COLO668 (cell line): ENCODE measurements at regions not wholly inside any gene's neighbourhood (a gene's known extent, or its start where the extent isn't known, plus 50 kb on each side); places are given as distances from the start of the nearest gene placed in this dataset.

Experiments used
- DNase-seq: peaks from one replicate; lab custom pipeline; 2025; ENCODE audit not compliant: unreplicated experiment; lab: John Stamatoyannopoulos, UW

DNA sequence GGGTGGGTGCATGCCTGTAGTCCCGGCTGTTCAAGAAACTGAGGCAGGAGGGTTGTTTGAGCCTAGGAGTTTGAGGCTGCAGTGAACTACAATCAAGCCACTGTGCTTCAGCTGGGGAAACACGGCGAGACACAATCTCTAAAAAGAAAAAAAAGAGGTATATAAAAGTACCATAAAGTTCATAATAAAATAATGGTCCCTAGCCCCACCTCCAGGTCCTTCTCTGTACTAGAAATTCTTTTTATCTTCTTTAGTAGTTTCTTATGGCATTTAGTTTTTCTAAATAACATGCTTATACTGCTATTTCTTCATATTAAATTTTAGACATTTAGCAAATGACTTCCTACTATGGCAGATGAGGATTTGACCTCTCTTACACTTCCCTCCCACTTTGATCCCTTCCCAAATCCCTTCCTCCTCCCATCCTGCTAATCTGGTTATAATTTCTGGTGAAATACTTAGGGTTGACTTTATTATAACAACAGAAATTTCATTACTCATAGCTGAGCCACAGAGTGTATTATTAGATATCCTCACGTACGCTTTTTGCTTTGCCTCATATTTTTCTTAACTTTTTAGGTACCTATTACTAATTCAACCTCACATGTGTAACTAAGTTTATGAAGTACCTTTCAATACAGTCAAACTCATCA is 94.7 kb downstream of the SLC41A2 start:
- DNase-seq, result no peak

DNA sequence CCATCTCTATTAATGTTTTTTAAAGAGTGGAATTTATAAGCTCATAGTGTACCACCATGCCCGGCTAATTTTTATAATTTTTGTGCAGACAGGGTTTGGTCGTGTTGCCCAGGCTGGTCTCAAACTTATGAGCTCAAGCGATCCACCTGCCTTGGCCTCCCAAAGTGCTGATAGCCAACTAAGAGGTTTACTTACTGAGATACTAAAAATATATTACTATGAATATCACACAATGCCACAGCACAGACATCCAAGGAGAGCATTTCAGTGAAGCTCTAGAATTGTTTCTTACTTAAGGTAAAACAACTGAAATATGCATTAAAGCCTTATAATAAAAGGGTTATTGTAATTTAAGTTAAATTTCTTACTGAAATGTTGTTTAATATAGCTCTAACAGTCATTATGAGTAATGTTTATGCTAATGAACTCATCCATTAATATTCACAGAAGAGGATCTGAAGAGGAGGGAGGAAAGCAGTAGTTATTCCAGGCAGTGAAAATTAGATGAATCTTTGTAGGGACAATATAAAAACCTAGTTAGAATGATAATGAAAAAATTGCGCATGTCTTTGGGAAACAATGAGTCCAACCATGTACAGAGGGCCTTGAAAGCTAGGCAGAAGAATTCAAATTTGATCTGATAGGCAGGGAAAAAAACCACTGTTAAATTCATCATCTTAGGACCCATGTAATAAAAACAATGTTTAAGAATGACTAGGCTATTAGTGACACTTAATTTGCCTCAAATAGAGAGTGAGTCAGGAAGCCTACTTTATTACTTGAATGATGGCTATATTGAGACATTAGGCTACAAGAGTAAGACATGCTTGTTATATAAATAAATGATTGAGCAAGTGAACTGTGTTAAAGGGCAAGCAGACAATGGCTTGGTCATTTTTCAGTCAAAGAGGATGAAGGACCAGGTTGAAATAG is 99.2 kb downstream of the SLC41A2 start:
- DNase-seq, result no peak

DNA sequence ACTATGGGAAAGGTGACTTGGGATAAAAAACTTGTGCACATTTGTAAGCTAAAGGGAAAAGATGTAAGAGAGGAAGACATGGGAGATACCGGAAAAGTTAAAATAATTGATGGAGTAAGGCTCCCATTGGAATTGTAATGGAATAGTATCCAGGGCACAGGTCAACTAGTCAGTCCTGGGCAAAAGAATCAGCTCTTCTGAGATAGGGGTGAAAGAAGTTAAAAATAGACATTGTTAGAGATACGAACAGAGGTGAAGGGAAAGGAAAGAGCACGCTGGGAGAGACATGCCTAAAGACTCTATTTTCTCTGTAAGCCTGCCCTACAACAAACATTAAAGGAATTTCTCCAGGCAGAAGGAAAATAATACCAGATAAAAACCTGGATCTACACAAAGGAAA is 101.6 kb downstream of the SLC41A2 start:
- no peak for DNase-seq

DNA sequence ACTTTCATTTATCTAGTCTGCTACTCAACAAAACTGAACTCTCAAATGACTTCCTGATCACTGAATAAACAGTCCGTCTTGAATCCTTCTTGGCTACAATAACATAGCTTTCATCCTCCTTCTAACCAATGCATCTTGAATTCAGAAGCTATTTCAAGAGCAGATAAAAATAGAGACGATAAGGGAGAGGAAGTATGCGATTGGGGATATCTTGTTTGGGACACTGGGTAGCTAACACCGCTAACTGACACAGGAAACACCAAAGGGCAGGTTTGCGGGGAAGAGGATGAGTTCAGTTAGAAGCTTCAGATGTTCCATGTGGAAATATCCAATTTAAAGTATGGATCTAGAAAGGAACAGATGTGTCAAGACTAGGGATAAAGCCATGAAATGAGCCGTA is 102.5 kb downstream of the SLC41A2 start:
- DNase-seq, result no peak

DNA sequence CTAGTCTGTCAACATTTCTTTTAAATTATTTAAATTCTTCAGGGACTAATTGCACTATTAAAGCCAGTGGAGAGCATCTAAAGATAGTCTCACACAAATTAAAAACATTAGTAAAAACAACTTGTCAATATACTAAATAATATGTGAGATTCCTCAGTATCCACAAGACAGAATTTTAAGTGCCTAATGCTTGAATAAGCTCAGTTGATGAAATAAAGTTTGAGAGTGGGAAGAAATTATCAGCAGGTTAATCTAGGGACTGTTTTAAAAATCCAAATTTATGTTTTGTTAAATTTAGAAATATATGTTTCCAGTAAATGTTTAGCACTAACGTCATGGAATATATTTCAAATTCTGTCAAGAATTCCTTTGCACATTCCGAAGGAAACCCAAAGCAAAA is 105.2 kb downstream of the SLC41A2 start:
- no peak for DNase-seq

DNA sequence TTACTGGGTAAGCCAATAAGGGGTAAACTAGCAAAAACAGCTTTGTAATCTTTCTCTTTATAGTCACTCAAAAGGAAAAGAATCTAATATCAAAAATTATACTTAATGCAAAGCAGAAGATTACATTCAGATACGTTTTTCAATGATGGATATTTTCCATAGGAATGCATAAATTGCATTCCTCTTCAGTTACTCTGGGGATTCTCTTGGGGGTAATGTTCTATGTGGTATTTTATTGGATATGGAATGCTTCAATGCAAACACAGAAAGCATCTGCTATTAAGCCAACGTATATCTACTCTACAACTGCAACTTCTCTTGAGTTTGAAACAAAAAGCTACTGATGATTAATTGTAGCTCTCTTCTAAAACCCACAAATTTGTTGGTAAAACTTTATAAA is 106.0 kb downstream of the SLC41A2 start:
- DNase-seq, result no peak

DNA sequence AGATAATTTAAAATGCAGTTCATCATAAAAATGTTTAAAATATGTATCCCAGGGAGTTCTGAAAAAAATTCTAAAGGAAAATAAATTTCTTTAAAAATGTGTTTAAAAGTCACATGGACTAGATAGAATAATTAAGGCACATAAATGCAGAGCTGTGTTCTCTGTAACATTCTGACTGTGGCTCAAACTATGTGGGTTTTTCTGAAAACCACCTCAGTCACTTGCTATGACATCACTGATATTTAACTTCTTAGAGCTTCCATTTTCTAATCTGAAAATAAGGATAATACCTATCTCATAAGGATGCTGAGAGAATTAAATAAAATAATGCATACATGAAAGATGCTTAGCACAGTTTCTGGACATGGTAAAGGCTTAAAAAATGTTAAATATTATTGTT is 107.3 kb downstream of the SLC41A2 start:
- no peak for DNase-seq

DNA sequence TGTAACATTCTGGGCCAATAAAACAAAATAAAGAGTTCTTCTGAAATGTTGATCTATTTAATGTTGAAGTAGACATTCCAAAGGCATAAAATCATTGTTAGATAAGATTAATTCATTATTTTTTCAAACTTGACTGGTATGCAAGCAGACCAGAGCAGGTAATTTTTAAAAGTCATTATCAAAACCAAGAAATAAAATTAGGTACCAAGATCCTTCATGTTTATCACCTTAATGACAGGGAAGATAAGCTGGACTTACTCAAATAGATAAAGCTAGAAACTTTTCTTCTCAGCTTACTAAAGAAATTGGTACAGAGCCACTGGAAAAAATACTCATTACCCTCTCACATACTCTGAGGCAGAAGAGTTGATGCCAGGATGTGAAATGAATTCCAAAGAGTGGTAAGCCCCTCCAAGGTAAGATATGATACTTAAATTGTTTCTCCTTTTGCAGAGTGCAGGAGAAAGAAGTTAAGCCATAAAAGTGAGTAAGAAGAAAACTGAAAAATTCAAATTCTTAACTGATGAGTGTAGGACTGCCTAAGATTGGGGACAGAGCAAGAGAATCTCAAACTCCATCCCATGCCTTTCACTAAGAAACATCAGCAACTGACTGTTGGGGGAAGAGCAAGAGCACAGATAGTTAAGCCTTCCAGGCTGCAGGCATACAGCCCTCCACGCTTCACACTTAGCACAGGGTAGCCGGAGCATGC is 111.9 kb downstream of the SLC41A2 start:
- no peak for DNase-seq

DNA sequence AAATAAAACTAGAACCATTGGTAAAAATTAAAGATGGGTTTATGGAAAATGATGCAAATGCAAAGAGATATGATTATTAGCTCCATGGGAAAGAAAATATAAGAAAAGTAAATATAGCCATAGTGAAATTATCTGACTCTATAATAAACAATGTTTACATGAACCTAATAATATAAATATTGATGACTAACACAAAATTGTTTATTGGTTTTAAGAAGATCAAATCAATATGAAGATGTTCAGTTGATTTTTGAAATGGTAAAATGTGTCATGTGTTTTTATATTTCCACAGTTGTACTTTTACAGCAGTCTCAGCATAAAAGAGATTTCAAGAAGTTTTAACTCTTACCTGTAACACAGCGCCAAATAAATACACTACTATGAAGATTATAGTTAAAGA is 114.0 kb downstream of the SLC41A2 start:
- DNase-seq, result no peak

DNA sequence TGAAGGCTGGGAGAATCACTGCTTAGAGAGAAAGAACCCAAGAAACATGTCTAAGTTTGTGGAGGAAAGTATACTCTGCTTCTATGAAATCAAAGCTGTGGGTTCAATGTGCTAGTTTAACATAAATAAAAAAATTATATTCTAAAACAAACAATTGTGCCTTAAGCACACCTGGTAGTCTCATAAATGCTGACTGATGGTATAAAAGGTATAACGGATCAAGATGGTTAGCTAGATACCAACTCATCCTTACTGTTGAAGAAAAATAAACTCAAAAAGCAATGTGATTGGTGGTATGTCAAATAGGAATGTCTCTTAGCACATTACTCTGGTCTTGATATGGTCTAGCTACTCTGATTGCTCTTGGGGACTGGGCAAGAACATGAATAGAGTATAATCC is 117.8 kb downstream of the SLC41A2 start:
- no peak for DNase-seq

DNA sequence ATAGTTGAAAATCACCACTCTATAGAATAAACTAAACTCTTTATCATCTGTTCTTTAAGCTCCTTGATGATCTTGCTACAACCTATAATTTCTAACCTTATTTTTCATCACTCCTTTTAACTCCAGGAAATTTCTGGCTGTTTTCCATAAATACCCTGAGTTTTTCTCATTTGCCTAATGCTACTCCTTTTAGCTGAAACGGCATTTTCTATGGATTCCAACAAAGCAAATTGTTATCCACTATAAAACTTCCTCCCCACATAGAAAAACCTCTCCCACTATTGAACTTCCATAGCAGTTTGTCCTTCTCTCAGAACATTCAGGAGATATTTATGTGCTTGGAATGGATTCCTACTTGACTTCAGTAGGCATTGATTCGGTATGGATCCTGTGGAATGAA is 122.8 kb downstream of the SLC41A2 start:
- DNase-seq, result no peak

DNA sequence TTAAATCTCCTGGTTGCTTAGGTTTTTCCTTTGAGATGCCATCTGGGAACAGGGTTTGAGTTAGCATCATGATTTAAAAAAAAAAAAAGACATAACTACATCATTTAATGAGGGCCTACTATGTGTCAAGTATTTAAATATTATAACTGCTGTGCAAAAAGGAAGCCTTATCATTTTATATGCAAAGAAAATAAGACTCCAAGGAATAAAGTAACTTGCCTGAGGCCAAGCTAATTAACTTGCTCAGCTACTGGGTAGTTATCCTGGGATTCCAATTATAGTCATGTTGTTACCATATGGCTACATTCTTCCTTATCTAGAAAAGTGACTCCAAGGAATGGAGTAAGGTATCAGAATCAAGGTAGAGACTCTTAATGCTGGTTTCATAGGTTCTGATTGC is 123.5 kb downstream of the SLC41A2 start:
- no peak for DNase-seq

DNA sequence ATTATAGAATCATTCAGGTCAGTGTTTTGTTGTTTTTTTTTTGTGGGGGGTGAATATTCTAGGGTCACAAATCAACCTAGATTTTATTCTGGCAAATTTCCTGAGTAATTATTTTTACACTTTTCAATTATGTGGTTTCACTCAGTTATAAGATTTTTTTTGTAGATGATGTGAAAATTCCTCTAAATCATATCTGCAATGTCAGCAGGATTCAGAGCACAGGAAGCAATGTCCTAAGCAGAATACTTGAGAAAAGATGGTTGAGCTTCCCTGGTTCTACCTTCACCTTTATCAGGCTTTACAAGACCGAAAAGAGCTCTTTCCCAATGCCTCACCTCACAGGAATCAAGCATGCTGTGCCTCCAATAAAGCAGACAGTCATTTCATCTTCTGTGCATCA is 124.3 kb downstream of the SLC41A2 start:
- DNase-seq, result no peak

DNA sequence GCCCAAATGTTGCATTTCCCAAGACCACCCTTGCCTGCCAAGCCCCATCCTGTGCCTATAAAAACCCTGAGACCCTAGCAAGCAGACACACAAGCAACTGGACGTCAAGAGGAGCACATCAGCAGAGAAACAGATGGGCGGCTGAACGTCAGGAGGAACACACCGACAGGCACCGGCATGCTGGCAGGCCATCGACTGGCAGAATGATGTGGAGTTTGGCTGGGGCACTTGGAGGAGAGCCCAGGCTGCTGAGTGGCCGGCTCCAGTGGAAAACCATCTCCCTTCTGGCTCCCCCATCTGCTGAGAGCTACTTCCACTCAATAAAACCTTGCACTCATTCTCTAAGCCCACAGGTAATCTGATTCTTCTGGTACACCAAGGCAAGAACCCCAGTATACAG is 130.1 kb downstream of the SLC41A2 start:
- DNase-seq, result no peak

DNA sequence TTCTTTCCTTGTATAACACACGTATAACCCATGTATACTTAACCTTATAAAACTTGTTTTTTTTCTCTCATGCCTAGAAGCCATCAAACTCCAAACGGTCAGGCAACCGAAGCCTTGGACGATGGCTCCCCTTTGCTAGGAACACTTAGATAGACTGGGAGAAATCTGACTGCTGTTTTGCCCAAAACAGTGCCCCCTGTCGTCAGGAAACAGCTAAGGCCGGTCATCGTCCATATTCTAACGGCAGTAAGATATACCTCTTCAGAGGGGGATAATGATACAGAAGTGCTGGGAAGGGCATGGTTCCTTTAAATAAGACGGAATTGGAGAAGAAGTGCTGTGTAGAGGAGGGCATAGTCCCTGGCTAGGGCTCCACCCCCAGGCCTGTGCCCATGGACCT is 130.5 kb downstream of the SLC41A2 start:
- no peak for DNase-seq

DNA sequence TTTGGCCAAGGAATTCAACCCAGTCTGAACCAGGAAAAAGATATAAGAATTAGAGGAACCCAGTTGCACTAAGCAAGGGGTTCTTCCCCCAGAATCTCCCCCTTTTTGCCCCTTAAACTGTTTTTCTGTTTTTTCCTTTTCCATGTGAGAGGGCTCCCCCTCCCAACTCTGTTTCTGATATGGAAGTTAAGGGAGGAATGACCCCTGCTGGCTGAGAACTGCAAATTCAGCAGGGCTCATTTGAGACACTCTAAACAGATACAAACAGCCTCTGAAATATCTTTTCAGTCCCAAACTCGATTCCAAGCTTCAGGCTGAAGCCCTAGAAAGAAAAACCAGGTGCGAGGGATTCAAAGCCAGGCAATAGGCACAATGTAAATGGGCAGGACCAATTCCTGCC is 132.7 kb downstream of the SLC41A2 start:
- no peak for DNase-seq

DNA sequence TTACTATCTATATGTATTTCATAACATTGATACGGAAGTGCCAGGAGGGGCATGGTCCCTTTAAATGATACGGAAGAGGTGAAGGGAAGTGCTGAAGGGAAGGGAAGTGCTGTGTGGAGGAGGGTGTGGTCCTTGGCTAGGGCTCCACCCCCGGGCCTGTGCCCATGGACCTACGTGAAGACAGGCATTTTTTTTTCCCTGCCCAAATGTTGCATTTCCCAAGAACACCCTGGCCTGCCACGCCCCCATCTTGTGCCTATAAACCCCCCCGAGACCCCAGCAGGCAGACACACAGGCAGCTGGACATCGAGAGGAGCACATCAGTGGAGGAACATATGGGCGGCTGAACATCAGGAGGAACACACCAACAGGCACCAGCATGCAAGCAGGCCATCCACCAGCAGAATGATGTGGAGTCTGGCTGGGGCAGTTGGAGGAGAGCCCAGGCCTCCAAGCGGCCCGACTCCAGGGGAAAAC is 134.1 kb downstream of the SLC41A2 start:
- no peak for DNase-seq

DNA sequence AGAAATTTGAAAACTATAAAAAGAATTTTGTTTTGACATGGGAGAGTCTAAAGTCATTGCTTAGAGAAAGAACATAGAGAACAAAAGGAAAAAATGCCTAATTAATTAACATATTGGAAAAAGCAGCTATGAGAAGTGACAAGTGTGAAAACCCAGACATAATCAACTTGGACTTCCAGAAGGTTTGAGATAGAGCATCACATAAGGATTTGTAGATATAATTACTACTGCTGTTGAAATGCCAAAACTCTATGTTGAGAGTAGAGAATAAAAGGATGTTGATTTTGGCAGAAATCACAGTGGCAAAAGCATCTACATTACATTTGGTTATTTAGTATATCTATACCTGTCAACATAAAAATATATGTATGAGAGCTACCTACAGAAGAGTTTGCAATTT is 135.1 kb downstream of the SLC41A2 start:
- no peak for DNase-seq

DNA sequence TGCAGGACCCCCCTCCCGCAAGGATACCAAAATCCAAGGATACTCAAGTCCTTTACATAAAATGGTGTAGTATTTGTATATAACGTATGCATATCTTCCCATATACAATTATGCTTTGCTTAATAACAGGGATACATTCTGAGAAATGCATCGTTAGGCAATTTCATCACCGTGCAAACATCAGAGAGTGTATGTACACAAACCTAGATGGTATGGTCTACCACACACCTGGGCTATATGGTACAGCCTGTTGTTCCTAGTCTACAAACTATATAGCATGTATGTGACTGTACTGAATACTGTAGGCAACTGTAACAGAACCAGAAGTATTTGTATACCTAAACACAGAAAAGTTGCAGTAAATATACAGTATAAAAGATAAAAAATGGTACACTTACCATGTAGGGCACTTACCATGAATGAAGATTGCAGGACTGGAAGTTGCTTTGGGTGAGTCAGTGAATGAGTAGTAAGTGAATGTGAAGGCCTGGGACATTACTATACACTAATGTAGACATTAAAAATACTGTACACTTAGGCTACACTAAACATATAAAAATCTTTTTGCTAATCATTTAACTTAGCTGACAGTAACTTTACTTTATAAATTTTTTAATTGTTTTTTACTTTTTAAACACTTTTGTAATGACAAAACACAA is 141.1 kb downstream of the SLC41A2 start:
- DNase-seq, result no peak

DNA sequence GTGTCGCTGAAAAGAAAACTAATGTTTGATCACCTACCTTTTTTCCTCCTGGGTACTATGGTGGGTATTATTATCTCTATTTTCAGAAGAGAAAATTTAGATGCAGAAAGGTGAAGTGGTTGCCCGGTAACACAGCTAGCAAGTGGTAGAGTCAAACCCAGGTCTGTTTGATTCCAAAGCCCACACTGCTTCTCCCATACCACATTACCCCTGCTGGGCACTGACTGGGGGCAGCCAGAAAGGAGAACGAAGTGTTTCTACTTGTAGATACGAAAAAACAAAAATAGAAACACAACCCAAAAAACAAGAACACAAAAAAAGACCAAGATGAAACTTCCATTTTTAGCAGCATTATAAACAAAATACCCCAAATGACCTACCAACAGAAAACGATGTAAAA is 142.2 kb downstream of the SLC41A2 start:
- DNase-seq, result no peak

DNA sequence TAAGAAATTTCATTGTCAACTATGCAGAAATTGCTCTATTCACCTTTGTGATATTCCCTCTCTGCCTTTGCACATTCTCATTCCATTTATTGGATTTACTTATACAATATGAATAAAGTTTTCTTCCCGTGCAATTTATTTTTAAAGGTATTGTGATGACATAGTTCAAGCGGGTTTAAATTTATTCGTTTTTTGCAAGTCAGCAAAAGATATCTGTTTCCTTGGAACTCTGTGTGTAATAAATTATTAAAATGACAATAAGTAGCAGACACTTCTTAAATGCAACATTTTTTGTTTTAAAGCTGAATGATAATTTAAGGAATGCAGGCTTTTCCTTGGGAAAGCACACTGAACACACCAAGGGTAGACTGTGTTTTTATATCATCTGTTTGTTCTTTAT is 143.1 kb downstream of the SLC41A2 start:
- DNase-seq, result no peak
